Hepatocyte (in vitro differentiated cells): ENCODE measurements at regions not wholly inside any gene's neighbourhood (a gene's known extent, or its start where the extent isn't known, plus 50 kb on each side); places are given as distances from the start of the nearest gene placed in this dataset.

Experiments used
- EZH2 ChIP-seq: fragments of 200-600 bp; sonication (generic); IDR thresholded peaks from 2 replicates; pipeline ENCODE4 v1.6.1; 2016; ENCODE audit warnings: antibody characterized with exemption, mild to moderate bottlenecking, borderline replicate concordance
- EZH2phosphoT487 ChIP-seq: fragments of 200-600 bp; sonication (generic); IDR thresholded peaks from one replicate; pipeline ENCODE4 v1.6.1; 2018; ENCODE audit warnings: antibody characterized with exemption, mild to moderate bottlenecking, low read depth, moderate library complexity; ENCODE audit not compliant: unreplicated experiment, severe bottlenecking
- TF ChIP-seq, protein P1 (sequence below): fragments of 200-600 bp; sonication (generic); IDR thresholded peaks from 2 replicates; pipeline ENCODE4 v1.5.1; 2016; ENCODE audit warnings: antibody characterized with exemption, mild to moderate bottlenecking; ENCODE audit not compliant: poor library complexity

DNA sequence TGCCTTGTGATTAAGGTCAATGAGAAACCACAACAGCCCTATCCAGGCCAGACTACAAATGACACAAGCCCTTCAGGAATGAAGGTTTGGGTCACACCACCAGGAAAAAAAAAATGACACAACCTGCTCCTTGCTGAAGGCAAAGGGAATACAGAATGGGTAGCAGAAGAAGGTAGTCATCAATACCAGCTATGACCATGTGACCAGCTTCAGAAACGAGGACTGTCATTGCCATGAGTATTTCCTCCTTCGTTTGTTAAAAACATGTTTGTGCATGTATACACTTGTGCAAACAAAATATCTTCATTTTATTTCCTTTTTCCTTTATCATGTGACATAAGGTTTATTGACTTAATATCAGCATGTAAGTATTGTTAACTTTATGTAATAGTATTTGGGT, 226.6 kb downstream of the CDH19 start:
- TF ChIP-seq, protein P1, sequence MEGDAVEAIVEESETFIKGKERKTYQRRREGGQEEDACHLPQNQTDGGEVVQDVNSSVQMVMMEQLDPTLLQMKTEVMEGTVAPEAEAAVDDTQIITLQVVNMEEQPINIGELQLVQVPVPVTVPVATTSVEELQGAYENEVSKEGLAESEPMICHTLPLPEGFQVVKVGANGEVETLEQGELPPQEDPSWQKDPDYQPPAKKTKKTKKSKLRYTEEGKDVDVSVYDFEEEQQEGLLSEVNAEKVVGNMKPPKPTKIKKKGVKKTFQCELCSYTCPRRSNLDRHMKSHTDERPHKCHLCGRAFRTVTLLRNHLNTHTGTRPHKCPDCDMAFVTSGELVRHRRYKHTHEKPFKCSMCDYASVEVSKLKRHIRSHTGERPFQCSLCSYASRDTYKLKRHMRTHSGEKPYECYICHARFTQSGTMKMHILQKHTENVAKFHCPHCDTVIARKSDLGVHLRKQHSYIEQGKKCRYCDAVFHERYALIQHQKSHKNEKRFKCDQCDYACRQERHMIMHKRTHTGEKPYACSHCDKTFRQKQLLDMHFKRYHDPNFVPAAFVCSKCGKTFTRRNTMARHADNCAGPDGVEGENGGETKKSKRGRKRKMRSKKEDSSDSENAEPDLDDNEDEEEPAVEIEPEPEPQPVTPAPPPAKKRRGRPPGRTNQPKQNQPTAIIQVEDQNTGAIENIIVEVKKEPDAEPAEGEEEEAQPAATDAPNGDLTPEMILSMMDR: no peak
- TF ChIP-seq EZH2 (no peak), EZH2phosphoT487 (no peak)
